DND-41 (cell line): ENCODE measurements at regions not wholly inside any gene's neighbourhood (a gene's known extent, or its start where the extent isn't known, plus 50 kb on each side); places are given as distances from the start of the nearest gene placed in this dataset.

Experiments
- ATAC-seq: fragments of 200-7000 bp; cut with Tn5 transposase; 3 replicates; pipeline ENCODE4 v1.9.1; 2021; ENCODE audit warnings: low read depth; ENCODE audit not compliant: insufficient read depth
- DNase-seq: peaks from one replicate; pipeline ENCODE4 v3.0.0-alpha.2; 2020
- H2AFZ ChIP-seq: 2 replicates; pipeline ENCODE4 v1.6.0; 2012; ENCODE audit warnings: low read depth, low read length
- H3K27ac ChIP-seq: 2 replicates; pipeline ENCODE4 v1.5.1; 2012; ENCODE audit warnings: low read length, inconsistent platforms
- H3K27me3 ChIP-seq: fragments of 200-600 bp; sonication (generic); 2 replicates; pipeline ENCODE4 v1.6.0; 2012; ENCODE audit warnings: low read length, mild to moderate bottlenecking, inconsistent platforms; ENCODE audit not compliant: insufficient read depth, poor library complexity
- H3K36me3 ChIP-seq: 2 replicates; pipeline ENCODE4 v1.5.1; 2012; ENCODE audit warnings: low read length, inconsistent platforms; ENCODE audit not compliant: insufficient read depth
- H3K4me1 ChIP-seq: 2 replicates; pipeline ENCODE4 v1.5.1; 2012; ENCODE audit warnings: mild to moderate bottlenecking, low read length; ENCODE audit not compliant: insufficient read depth
- H3K4me2 ChIP-seq: 2 replicates; pipeline ENCODE4 v1.6.0; 2012; ENCODE audit warnings: mild to moderate bottlenecking, moderate library complexity, low read length, inconsistent platforms; ENCODE audit not compliant: insufficient read depth
- H3K4me3 ChIP-seq, 2 experiments: fragments of 200-600 bp in 1 of 2; shearing (Covaris generic) in 1 of 2; 2 replicates each; pipeline ENCODE4 v1.5.1; 2012 to 2016; ENCODE audit warnings: inconsistent platforms in 2 of 2, low read length in 2 of 2, mild to moderate bottlenecking in 2 of 2, low read depth in 1 of 2, moderate library complexity in 1 of 2
- H3K79me2 ChIP-seq: 2 replicates; pipeline ENCODE4 v1.6.0; 2012; ENCODE audit warnings: low read length, inconsistent platforms; ENCODE audit not compliant: insufficient read depth
- H3K9ac ChIP-seq: 2 replicates; pipeline ENCODE4 v1.6.0; 2012; ENCODE audit warnings: low read depth, mild to moderate bottlenecking, inconsistent platforms, low read length, moderate library complexity
- H3K9me3 ChIP-seq: 2 replicates; pipeline ENCODE4 v1.5.1; 2012; ENCODE audit warnings: low read length, moderate library complexity, mild to moderate bottlenecking, inconsistent platforms; ENCODE audit not compliant: insufficient read depth, severe bottlenecking
- H4K20me1 ChIP-seq: 2 replicates; pipeline ENCODE4 v1.6.0; 2012; ENCODE audit warnings: low read length; ENCODE audit not compliant: insufficient read depth
- CTCF ChIP-seq: IDR thresholded peaks from 2 replicates; pipeline ENCODE4 v1.5.1; 2012; ENCODE audit warnings: borderline replicate concordance, low read length, moderate library complexity, mild to moderate bottlenecking; ENCODE audit not compliant: poor library complexity, severe bottlenecking; ENCODE audit errors: extremely low read depth
- EZH2 ChIP-seq: IDR thresholded peaks from 3 replicates; pipeline ENCODE4 v1.6.1; 2012; ENCODE audit warnings: borderline replicate concordance, low read depth, mild to moderate bottlenecking, moderate library complexity, low read length, inconsistent platforms; ENCODE audit not compliant: severe bottlenecking

GRCh38 chr1:30466610-30467009 lies 256.8 kb downstream of the MATN1 start:
- Histone ChIP-seq H3K4me3 (no peak overlapping the region), H3K27ac (no peak overlapping the region), H3K9me3 (no peaks in the 10 kb centered on the region), H3K4me2 (no peak overlapping the region), H3K4me1 (no peaks in the 10 kb centered on the region), H3K79me2 (no peaks in the 10 kb centered on the region), H4K20me1 (no peaks in the 10 kb centered on the region), H2AFZ (no peak overlapping the region), H3K36me3 (no peaks in the 10 kb centered on the region), H3K27me3 (no peaks in the 10 kb centered on the region), H3K9ac (no peak overlapping the region)
- ATAC-seq (no peak), DNase-seq (no peak)
- TF ChIP-seq CTCF (no peak), EZH2 (no peak)

- no peak for DNase-seq
- no peaks in the 10 kb centered on the region for H3K9me3 ChIP-seq
- H3K27ac ChIP-seq = no peak overlapping the region
- H3K36me3 ChIP-seq = no peaks in the 10 kb centered on the region
- no peak for TF ChIP-seq EZH2
- TF ChIP-seq CTCF = no peak
- no peak overlapping the region for H3K4me2 ChIP-seq
- no peaks in the 10 kb centered on the region for H3K27me3 ChIP-seq
- no peaks in the 10 kb centered on the region for H4K20me1 ChIP-seq
- no peak overlapping the region for H3K9ac ChIP-seq
- no peak overlapping the region for H2AFZ ChIP-seq
- no peak for ATAC-seq
- H3K4me1 ChIP-seq = no peaks in the 10 kb centered on the region
- H3K4me3 ChIP-seq = no peak overlapping the region
- H3K79me2 ChIP-seq = no peaks in the 10 kb centered on the region
Measured at GRCh38 chr1:30466026-30466425, 257.4 kb downstream of the MATN1 start.

- no peak overlapping the region for H3K4me3 ChIP-seq
- H3K4me2 ChIP-seq = no peak overlapping the region
- no peak overlapping the region for H3K9ac ChIP-seq
- H3K36me3 ChIP-seq = no peaks in the 10 kb centered on the region
- H2AFZ ChIP-seq = no peak overlapping the region
- H3K9me3 ChIP-seq = no peaks in the 10 kb centered on the region
- no peak for ATAC-seq
- H3K4me1 ChIP-seq = no peaks in the 10 kb centered on the region
- no peaks in the 10 kb centered on the region for H3K27me3 ChIP-seq
- no peak for DNase-seq
- H3K27ac ChIP-seq = no peak overlapping the region
- no peaks in the 10 kb centered on the region for H4K20me1 ChIP-seq
- H3K79me2 ChIP-seq = no peaks in the 10 kb centered on the region
- TF ChIP-seq EZH2 = no peak
- TF ChIP-seq CTCF = no peak
Measured at GRCh38 chr1:30465096-30465495, 258.3 kb downstream of the MATN1 start.

- ATAC-seq (no peak), DNase-seq (no peak)
- no peaks in the 10 kb centered on the region for H3K9me3 ChIP-seq
- TF ChIP-seq CTCF = no peak
- TF ChIP-seq EZH2 = no peak
- no peak overlapping the region for H3K9ac ChIP-seq
- no peak overlapping the region for H2AFZ ChIP-seq
- H3K36me3 ChIP-seq = no peaks in the 10 kb centered on the region
- H3K4me3 ChIP-seq = no peak overlapping the region
- no peak overlapping the region for H3K4me2 ChIP-seq
- no peak overlapping the region for H3K27ac ChIP-seq
- H3K27me3 ChIP-seq = no peaks in the 10 kb centered on the region
- no peaks in the 10 kb centered on the region for H3K79me2 ChIP-seq
- H4K20me1 ChIP-seq = no peaks in the 10 kb centered on the region
- no peaks in the 10 kb centered on the region for H3K4me1 ChIP-seq
Measured at GRCh38 chr1:30464187-30464617, 259.2 kb downstream of the MATN1 start.
